Fibroblast of lung (primary cell): ENCODE measurements at regions not wholly inside any gene's neighbourhood (a gene's known extent, or its start where the extent isn't known, plus 50 kb on each side); places are given as distances from the start of the nearest gene placed in this dataset.

Experiments used
- EZH2 ChIP-seq: IDR thresholded peaks from 2 replicates; pipeline ENCODE4 v1.5.1; 2012; ENCODE audit warnings: low read length, control low read depth, mild to moderate bottlenecking; ENCODE audit errors: missing control alignments
- TF ChIP-seq, protein P1 (sequence below), 2 donors: IDR thresholded peaks in 1 of 2; conservative IDR thresholded peaks in 1 of 2; 1 replicate in 1 of 2; 2 replicates in 1 of 2; pipeline ENCODE4 v1.5.1; 2011 to 2012; ENCODE audit warnings: low read length in 2 of 2, control low read depth in 1 of 2, inconsistent platforms in 1 of 2, low read depth in 1 of 2, mild to moderate bottlenecking in 1 of 2

DNA sequence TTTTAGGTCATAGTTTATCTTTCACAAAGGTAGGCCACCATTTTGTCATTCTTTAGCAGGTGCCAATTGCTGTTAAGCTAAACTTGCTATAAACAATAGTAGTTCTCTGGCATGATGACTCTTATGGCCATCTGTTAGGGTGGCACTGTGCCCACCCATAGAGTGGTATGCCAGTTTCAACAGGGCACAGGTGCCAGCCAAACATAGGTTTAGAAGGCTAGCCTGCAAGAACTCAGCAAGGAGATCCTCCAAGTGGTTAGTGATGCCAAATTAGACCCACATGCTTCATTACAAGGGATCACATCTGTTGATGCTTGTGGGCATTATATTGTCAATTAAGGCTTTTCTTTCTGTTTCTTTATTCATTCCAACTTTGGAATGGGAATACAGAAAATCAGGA lies 204.5 kb downstream of the FMR1NB start:
- TF ChIP-seq, protein P1, sequence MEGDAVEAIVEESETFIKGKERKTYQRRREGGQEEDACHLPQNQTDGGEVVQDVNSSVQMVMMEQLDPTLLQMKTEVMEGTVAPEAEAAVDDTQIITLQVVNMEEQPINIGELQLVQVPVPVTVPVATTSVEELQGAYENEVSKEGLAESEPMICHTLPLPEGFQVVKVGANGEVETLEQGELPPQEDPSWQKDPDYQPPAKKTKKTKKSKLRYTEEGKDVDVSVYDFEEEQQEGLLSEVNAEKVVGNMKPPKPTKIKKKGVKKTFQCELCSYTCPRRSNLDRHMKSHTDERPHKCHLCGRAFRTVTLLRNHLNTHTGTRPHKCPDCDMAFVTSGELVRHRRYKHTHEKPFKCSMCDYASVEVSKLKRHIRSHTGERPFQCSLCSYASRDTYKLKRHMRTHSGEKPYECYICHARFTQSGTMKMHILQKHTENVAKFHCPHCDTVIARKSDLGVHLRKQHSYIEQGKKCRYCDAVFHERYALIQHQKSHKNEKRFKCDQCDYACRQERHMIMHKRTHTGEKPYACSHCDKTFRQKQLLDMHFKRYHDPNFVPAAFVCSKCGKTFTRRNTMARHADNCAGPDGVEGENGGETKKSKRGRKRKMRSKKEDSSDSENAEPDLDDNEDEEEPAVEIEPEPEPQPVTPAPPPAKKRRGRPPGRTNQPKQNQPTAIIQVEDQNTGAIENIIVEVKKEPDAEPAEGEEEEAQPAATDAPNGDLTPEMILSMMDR (conservative IDR thresholded peaks at IDR 0.05 in 1 of 2, IDR thresholded peaks at IDR 0.05 in 1 of 2; ENCODE audit: low read depth in 1 of 2, low read length in 2 of 2), result no peak
- no peak for TF ChIP-seq EZH2
